HEK293T (cell line): ENCODE measurements at regions not wholly inside any gene's neighbourhood (a gene's known extent, or its start where the extent isn't known, plus 50 kb on each side); places are given as distances from the start of the nearest gene placed in this dataset.

Experiments
- CTCF ChIA-PET: fragments of 350-600 bp; formaldehyde crosslinking; extraction: SDS; loops from one replicate; lab custom pipeline; 2021; ENCODE audit warnings: antibody characterized with exemption, inconsistent platforms; lab: Yijun Ruan, JAX
- POLR2A ChIA-PET: fragments of 350-600 bp; formaldehyde crosslinking; extraction: SDS; loops from one replicate; lab custom pipeline; 2020; ENCODE audit warnings: antibody characterized with exemption, inconsistent platforms; lab: Yijun Ruan, JAX
- DNase-seq: peaks from one replicate; pipeline ENCODE4 v3.0.0; 2012; ENCODE audit warnings: mixed read lengths; ENCODE audit errors: extremely low spot score
- ARNT ChIP-seq: fragments of 450-650 bp; IDR thresholded peaks from 2 replicates; pipeline ENCODE4 v1.6.1; 2017; ENCODE audit warnings: mild to moderate bottlenecking
- BHLHE40 ChIP-seq: fragments of 450-650 bp; IDR thresholded peaks from 2 replicates; pipeline ENCODE4 v1.6.1; 2016; ENCODE audit warnings: mild to moderate bottlenecking, moderate library complexity, borderline replicate concordance
- CTBP1 ChIP-seq: fragments of 450-650 bp; IDR thresholded peaks from 2 replicates; pipeline ENCODE4 v1.6.1; 2016; ENCODE audit warnings: borderline replicate concordance
- ELF4 ChIP-seq: fragments of 450-650 bp; IDR thresholded peaks from 2 replicates; pipeline ENCODE4 v1.6.1; 2017; ENCODE audit warnings: antibody characterized with exemption
- FOXA1 ChIP-seq: fragments of 450-650 bp; IDR thresholded peaks from 2 replicates; pipeline ENCODE4 v1.6.1; 2016; ENCODE audit warnings: mild to moderate bottlenecking
- FOXK2 ChIP-seq: fragments of 450-650 bp; IDR thresholded peaks from 2 replicates; pipeline ENCODE4 v1.6.1; 2016; ENCODE audit warnings: mild to moderate bottlenecking
- FOXM1 ChIP-seq: fragments of 450-650 bp; IDR thresholded peaks from 2 replicates; pipeline ENCODE4 v1.6.1; 2017; ENCODE audit warnings: mild to moderate bottlenecking, borderline replicate concordance
- HDGF ChIP-seq: fragments of 450-650 bp; IDR thresholded peaks from 2 replicates; pipeline ENCODE4 v1.6.1; 2017; ENCODE audit warnings: antibody characterized with exemption, borderline replicate concordance
- L3MBTL2 ChIP-seq: fragments of 450-650 bp; conservative IDR thresholded peaks from 2 replicates; pipeline ENCODE4 v1.6.1; 2016; ENCODE audit warnings: mild to moderate bottlenecking
- LEF1 ChIP-seq: fragments of 450-650 bp; IDR thresholded peaks from 2 replicates; pipeline ENCODE4 v1.6.1; 2017; ENCODE audit warnings: mild to moderate bottlenecking, borderline replicate concordance
- NFRKB ChIP-seq: fragments of 450-650 bp; IDR thresholded peaks from 2 replicates; pipeline ENCODE4 v1.6.1; 2016; ENCODE audit warnings: mild to moderate bottlenecking, moderate library complexity
- SP1 ChIP-seq: fragments of 450-650 bp; IDR thresholded peaks from 2 replicates; pipeline ENCODE4 v1.6.1; 2017
- SUZ12 ChIP-seq: fragments of 450-650 bp; IDR thresholded peaks from 2 replicates; pipeline ENCODE4 v1.6.1; 2016; ENCODE audit warnings: mild to moderate bottlenecking
- TARDBP ChIP-seq: fragments of 450-650 bp; IDR thresholded peaks from 2 replicates; pipeline ENCODE4 v1.6.1; 2016
- ZNF384 ChIP-seq: fragments of 450-650 bp; IDR thresholded peaks from 2 replicates; pipeline ENCODE4 v1.6.1; 2016
- TF ChIP-seq, protein P1 (sequence below): fragments of 450-650 bp; IDR thresholded peaks from 2 replicates; pipeline ENCODE4 v1.6.1; 2016

- TF ChIP-seq HDGF (no peak), BHLHE40 (no peak), CTBP1 (no peak), FOXM1 (no peak), ZNF384 (no peak), SP1 (no peak), FOXK2 (no peak), L3MBTL2 (no peak), ARNT (no peak), ELF4 (no peak), SUZ12 (no peak), FOXA1 (no peak), TARDBP (no peak), LEF1 (no peak), NFRKB (no peak)
- TF ChIP-seq, protein P1, sequence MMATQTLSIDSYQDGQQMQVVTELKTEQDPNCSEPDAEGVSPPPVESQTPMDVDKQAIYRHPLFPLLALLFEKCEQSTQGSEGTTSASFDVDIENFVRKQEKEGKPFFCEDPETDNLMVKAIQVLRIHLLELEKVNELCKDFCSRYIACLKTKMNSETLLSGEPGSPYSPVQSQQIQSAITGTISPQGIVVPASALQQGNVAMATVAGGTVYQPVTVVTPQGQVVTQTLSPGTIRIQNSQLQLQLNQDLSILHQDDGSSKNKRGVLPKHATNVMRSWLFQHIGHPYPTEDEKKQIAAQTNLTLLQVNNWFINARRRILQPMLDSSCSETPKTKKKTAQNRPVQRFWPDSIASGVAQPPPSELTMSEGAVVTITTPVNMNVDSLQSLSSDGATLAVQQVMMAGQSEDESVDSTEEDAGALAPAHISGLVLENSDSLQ: no peak
- POLR2A ChIA-PET: no interaction called here
- no peak for DNase-seq
- CTCF ChIA-PET: no interaction called here
Measured at GRCh38 chrX:7316887-7317286, 168.9 kb upstream of the PUDP start.

- TF ChIP-seq ZNF384: no peak
- TF ChIP-seq FOXM1: no peak
- TF ChIP-seq CTBP1: no peak
- TF ChIP-seq, protein P1: no peak
- TF ChIP-seq NFRKB: no peak
- no peak for TF ChIP-seq ARNT
- no peak for TF ChIP-seq SP1
- no peak for TF ChIP-seq FOXA1
- TF ChIP-seq LEF1: no peak
- no peak for TF ChIP-seq SUZ12
- TF ChIP-seq BHLHE40: no peak
- no peak for TF ChIP-seq TARDBP
- no peak for TF ChIP-seq ELF4
- no peak for TF ChIP-seq L3MBTL2
- no peak for TF ChIP-seq FOXK2
- DNase-seq: no peak
- POLR2A ChIA-PET: no interaction called here
- CTCF ChIA-PET: no interaction called here
Measured at GRCh38 chrX:7316280-7316679, 168.3 kb upstream of the PUDP start.

- no peak for DNase-seq
- POLR2A ChIA-PET: no interaction called here
- CTCF ChIA-PET: no interaction called here
- TF ChIP-seq SUZ12 (no peak), FOXK2 (no peak), FOXA1 (no peak), BHLHE40 (no peak), SP1 (no peak), ELF4 (no peak), TARDBP (no peak), L3MBTL2 (no peak), FOXM1 (no peak), ZNF384 (no peak), CTBP1 (no peak)
- TF ChIP-seq, protein P1: no peak
Measured at GRCh38 chrX:7314425-7314824, 166.5 kb upstream of the PUDP start.

GRCh38 chrX:7307720-7308119 is 159.8 kb upstream of the PUDP start:
- no peak for DNase-seq
- CTCF ChIA-PET: no interaction called here
- TF ChIP-seq ELF4: no peak
- no peak for TF ChIP-seq SUZ12
- TF ChIP-seq HDGF: no peak
- no peak for TF ChIP-seq ARNT
- TF ChIP-seq ZNF384: no peak
- no peak for TF ChIP-seq L3MBTL2
- TF ChIP-seq, protein P1: no peak
- no peak for TF ChIP-seq SP1
- no peak for TF ChIP-seq FOXK2
- no peak for TF ChIP-seq LEF1
- POLR2A ChIA-PET: no interaction called here

DNA sequence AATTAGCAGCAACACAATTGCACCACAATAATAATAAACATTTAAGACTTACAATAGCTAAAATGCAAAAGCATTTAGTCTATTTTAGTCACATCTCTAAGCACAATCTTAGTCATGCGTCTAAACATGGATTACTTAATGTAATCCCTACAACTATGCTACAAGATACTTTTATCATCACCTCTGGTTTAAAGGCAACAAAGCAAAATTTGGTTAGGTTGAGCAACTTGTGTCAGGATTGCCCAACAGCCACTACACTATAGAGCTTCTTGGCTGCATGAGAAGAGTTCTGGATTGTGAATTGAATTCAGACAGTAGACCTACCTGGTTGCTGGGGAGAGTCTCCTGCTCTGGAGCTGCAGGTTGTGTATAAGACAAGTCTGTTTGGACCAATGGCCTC is 146.5 kb upstream of the PUDP start:
- no peak for DNase-seq
- TF ChIP-seq FOXM1: no peak
- CTCF ChIA-PET: no interaction called here
- POLR2A ChIA-PET: no interaction called here

DNA sequence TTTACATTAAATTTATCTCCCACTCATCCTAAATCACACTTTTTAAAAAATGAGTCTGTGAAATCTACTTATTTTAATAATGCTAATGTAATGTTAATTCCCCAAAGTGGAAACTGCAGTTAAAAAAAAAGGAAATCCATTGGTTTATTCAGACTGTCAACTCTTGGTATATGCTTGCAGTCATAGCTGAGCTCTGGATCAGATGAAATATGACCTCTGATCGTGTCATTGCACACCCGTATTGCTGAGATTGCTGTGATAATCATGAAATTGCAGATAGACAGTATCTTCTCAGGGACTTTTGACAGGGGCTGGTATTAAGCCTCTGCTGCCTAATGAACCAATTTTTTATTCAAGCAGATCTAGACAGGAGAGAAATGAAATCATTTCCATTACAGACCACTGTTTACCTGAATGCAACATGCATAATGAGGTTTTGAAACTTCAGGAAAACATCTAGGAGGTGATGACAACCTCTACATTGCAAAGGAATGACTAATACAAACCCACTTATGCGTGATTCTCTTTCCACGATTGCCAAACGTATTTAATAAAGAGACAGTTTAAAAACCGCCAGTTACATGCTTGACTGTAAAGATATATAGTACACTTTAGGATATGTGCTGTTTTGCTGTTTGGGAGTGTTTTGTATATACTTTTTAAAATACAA is 138.3 kb upstream of the PUDP start:
- no peak for DNase-seq

More for the DNA sequence above, 138.3 kb upstream of the PUDP start:
- POLR2A ChIA-PET: no interaction called here
- CTCF ChIA-PET: no interaction called here
- no peak for TF ChIP-seq BHLHE40
- TF ChIP-seq FOXK2: no peak
- TF ChIP-seq NFRKB: no peak
- no peak for TF ChIP-seq FOXM1
- no peak for TF ChIP-seq CTBP1
- TF ChIP-seq SP1: no peak
- TF ChIP-seq LEF1: no peak
- no peak for TF ChIP-seq FOXA1
- no peak for TF ChIP-seq TARDBP
- TF ChIP-seq L3MBTL2: no peak
